LNCaP clone FGC (cell line): ENCODE measurements at regions not wholly inside any gene's neighbourhood (a gene's known extent, or its start where the extent isn't known, plus 50 kb on each side); places are given as distances from the start of the nearest gene placed in this dataset.

ENCODE experiments used
- DNase-seq: peaks from one replicate; pipeline ENCODE4 v3.0.0-alpha.2; 2011; ENCODE audit warnings: low read depth
- H3K4me3 ChIP-seq: 2 replicates; pipeline ENCODE4 v1.5.1; 2011; ENCODE audit warnings: mild to moderate bottlenecking, low read depth, low read length, control low read depth
- CTCF ChIP-seq: IDR thresholded peaks from 2 replicates; pipeline ENCODE4 v1.5.1; 2012; ENCODE audit warnings: mild to moderate bottlenecking; ENCODE audit not compliant: control insufficient read depth, insufficient read depth; ENCODE audit errors: extremely low read depth

- no peak overlapping the region for H3K4me3 ChIP-seq
- TF ChIP-seq CTCF: no peak
- DNase-seq: no peak
These were observed 199.4 kb upstream of the CCND2 start for GRCh38 chr12:4074129-4074528.

- H3K4me3 ChIP-seq: no peak overlapping the region
- no peak for DNase-seq
- TF ChIP-seq CTCF: no peak
These were observed 196.4 kb upstream of the PARP11 start for GRCh38 chr12:4069670-4070010.

DNA sequence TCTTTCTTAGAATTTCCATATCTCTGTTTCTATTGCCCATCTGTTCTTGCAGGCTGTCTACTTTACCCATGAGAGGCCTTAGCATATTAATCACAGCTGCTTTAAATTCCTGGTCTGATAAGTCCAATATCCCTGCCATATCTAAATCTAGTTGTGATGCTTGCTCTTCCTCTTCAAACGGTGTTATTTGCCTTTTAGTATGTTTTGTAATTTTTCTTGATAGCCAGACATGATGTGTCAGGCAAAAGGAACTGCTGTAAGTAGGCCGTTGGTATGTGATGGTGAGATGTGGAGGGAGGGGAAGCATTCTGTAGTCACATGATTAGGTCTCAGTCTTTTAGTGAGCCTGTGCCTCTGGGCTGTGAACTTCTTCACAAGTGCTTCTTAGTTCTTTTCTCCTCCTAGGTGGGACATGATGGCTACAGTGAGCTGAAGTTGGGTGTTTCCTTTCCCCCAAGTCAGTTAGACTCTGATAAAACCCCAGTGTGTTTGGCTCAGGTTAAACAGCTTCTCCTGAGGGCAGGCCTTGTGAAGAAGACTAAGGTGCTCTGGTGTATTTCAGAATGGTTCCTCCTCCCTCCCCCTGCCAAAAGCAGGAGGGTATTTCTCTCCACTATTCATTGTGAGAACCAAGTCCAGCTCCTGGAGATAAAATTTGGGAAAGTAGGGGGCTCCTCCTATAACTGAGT is 195.9 kb upstream of the PARP11 start:
- DNase-seq: no peak
- no peak overlapping the region for H3K4me3 ChIP-seq
- no peak for TF ChIP-seq CTCF

GRCh38 chr12:4064008-4064407 is 190.8 kb upstream of the PARP11 start:
- TF ChIP-seq CTCF: no peak
- no peak for DNase-seq
- no peak overlapping the region for H3K4me3 ChIP-seq

- TF ChIP-seq CTCF: no peak
- no peak for DNase-seq
- no peak overlapping the region for H3K4me3 ChIP-seq
These were observed 186.8 kb upstream of the PARP11 start for GRCh38 chr12:4059898-4060568.

- DNase-seq: peak; percentile 83
- TF ChIP-seq CTCF: no peak
- H3K4me3 ChIP-seq: no peak overlapping the region
These were observed 184.0 kb upstream of the PARP11 start for GRCh38 chr12:4056910-4057845.
